ENCODE measurements at regions not wholly inside any gene's neighbourhood (a gene's known extent, or its start where the extent isn't known, plus 50 kb on each side); places are given as distances from the start of the nearest gene placed in this dataset.
"Not testable (repeated sequence)": the region's sequence is repeated elsewhere in the genome, so short reads cannot be mapped to it uniquely, and the experiment has no call there.

GRCh38 chr1:213613549-213613948 lies 374.2 kb upstream of the PROX1 start:
- no peak for TF ChIP-seq POLR2AphosphoS5 (IDR thresholded peaks at IDR 0.05; ENCODE audit: low read depth, low read length)
- no peak for TF ChIP-seq POLR2A (IDR thresholded peaks at IDR 0.05; ENCODE audit: low read depth, low read length)
- TF ChIP-seq TAF1 (IDR thresholded peaks at IDR 0.05; ENCODE audit: borderline replicate concordance, low read depth, low read length), result no peak
- DNase-seq (ENCODE audit: insufficient read length) (no peak), FAIRE-seq (no peak)

- FAIRE-seq (no peak), DNase-seq (ENCODE audit: insufficient read length) (no peak)
Observed at GRCh38 chr1:213615226-213615916, 372.4 kb upstream of the PROX1 start.

GRCh38 chr1:213617133-213617532 lies 370.6 kb upstream of the PROX1 start:
- TF ChIP-seq POLR2A (IDR thresholded peaks at IDR 0.05; ENCODE audit: low read depth, low read length) (no peak), TAF1 (IDR thresholded peaks at IDR 0.05; ENCODE audit: borderline replicate concordance, low read depth, low read length) (no peak), POLR2AphosphoS5 (IDR thresholded peaks at IDR 0.05; ENCODE audit: low read depth, low read length) (no peak)
- no peak for DNase-seq (ENCODE audit: insufficient read length)
- no peak for FAIRE-seq

More at GRCh38 chr1:213615226-213615916, 372.4 kb upstream of the PROX1 start:
- no peak for TF ChIP-seq POLR2AphosphoS5 (IDR thresholded peaks at IDR 0.05; ENCODE audit: low read depth, low read length)
- TF ChIP-seq POLR2A (IDR thresholded peaks at IDR 0.05; ENCODE audit: low read depth, low read length), result no peak
- TF ChIP-seq TAF1 (IDR thresholded peaks at IDR 0.05; ENCODE audit: borderline replicate concordance, low read depth, low read length), result no peak

GRCh38 chr1:213618094-213618493 lies 369.7 kb upstream of the PROX1 start:
- DNase-seq (ENCODE audit: insufficient read length) (no peak), FAIRE-seq (no peak)
- TF ChIP-seq TAF1 (IDR thresholded peaks at IDR 0.05; ENCODE audit: borderline replicate concordance, low read depth, low read length), result no peak
- TF ChIP-seq POLR2AphosphoS5 (IDR thresholded peaks at IDR 0.05; ENCODE audit: low read depth, low read length), result no peak
- TF ChIP-seq POLR2A (IDR thresholded peaks at IDR 0.05; ENCODE audit: low read depth, low read length), result no peak

- DNase-seq (ENCODE audit: insufficient read length) (no peak), FAIRE-seq (no peak)
- TF ChIP-seq POLR2AphosphoS5 (IDR thresholded peaks at IDR 0.05; ENCODE audit: low read depth, low read length) (no peak), TAF1 (IDR thresholded peaks at IDR 0.05; ENCODE audit: borderline replicate concordance, low read depth, low read length) (no peak), POLR2A (IDR thresholded peaks at IDR 0.05; ENCODE audit: low read depth, low read length) (no peak)
Observed at GRCh38 chr1:213619026-213619425, 368.7 kb upstream of the PROX1 start.

GRCh38 chr1:213621077-213621476 lies 366.7 kb upstream of the PROX1 start:
- TF ChIP-seq TAF1 (IDR thresholded peaks at IDR 0.05; ENCODE audit: borderline replicate concordance, low read depth, low read length), result no peak
- no peak for TF ChIP-seq POLR2A (IDR thresholded peaks at IDR 0.05; ENCODE audit: low read depth, low read length)
- no peak for TF ChIP-seq POLR2AphosphoS5 (IDR thresholded peaks at IDR 0.05; ENCODE audit: low read depth, low read length)
- DNase-seq (ENCODE audit: insufficient read length), result no peak
- no peak for FAIRE-seq

GRCh38 chr1:213622365-213623063 lies 365.3 kb upstream of the PROX1 start:
- no peak for TF ChIP-seq POLR2A (IDR thresholded peaks at IDR 0.05; ENCODE audit: low read depth, low read length)
- no peak for TF ChIP-seq POLR2AphosphoS5 (IDR thresholded peaks at IDR 0.05; ENCODE audit: low read depth, low read length)
- TF ChIP-seq TAF1 (IDR thresholded peaks at IDR 0.05; ENCODE audit: borderline replicate concordance, low read depth, low read length), result no peak
- DNase-seq (ENCODE audit: insufficient read length), result no peak
- no peak for FAIRE-seq

GRCh38 chr1:213623064-213623581 lies 364.6 kb upstream of the PROX1 start:
- TF ChIP-seq POLR2A (IDR thresholded peaks at IDR 0.05; ENCODE audit: low read depth, low read length) (no peak), POLR2AphosphoS5 (IDR thresholded peaks at IDR 0.05; ENCODE audit: low read depth, low read length) (no peak), TAF1 (IDR thresholded peaks at IDR 0.05; ENCODE audit: borderline replicate concordance, low read depth, low read length) (no peak)
- FAIRE-seq (no peak), DNase-seq (ENCODE audit: insufficient read length) (no peak)

- FAIRE-seq, result no peak
- no peak for DNase-seq (ENCODE audit: insufficient read length)
- TF ChIP-seq TAF1 (IDR thresholded peaks at IDR 0.05; ENCODE audit: borderline replicate concordance, low read depth, low read length) (no peak), POLR2AphosphoS5 (IDR thresholded peaks at IDR 0.05; ENCODE audit: low read depth, low read length) (no peak), POLR2A (IDR thresholded peaks at IDR 0.05; ENCODE audit: low read depth, low read length) (no peak)
Observed at GRCh38 chr1:213623862-213624261, 363.9 kb upstream of the PROX1 start.

GRCh38 chr1:213636778-213637177 lies 351.0 kb upstream of the PROX1 start:
- DNase-seq (ENCODE audit: insufficient read length); FAIRE-seq: not testable (repeated sequence)

- TF ChIP-seq TAF1 (IDR thresholded peaks at IDR 0.05; ENCODE audit: borderline replicate concordance, low read depth, low read length), result no peak
- FAIRE-seq (no peak), DNase-seq (ENCODE audit: insufficient read length) (no peak)
Observed at GRCh38 chr1:213641312-213641711, 346.5 kb upstream of the PROX1 start.

- FAIRE-seq (no peak), DNase-seq (ENCODE audit: insufficient read length) (no peak)
- TF ChIP-seq POLR2A (IDR thresholded peaks at IDR 0.05; ENCODE audit: low read depth, low read length) (no peak), POLR2AphosphoS5 (IDR thresholded peaks at IDR 0.05; ENCODE audit: low read depth, low read length) (no peak), TAF1 (IDR thresholded peaks at IDR 0.05; ENCODE audit: borderline replicate concordance, low read depth, low read length) (no peak)
Observed at GRCh38 chr1:213643360-213643759, 344.4 kb upstream of the PROX1 start.

Data from GM12892 (cell line).